ENCODE measurements at regions not wholly inside any gene's neighbourhood (a gene's known extent, or its start where the extent isn't known, plus 50 kb on each side); places are given as distances from the start of the nearest gene placed in this dataset.

- DNase-seq, result no peak
- Mint-ChIP-seq H3K4me3 (no peak overlapping the region), H3K4me1 (peaks cover 5% of the 10 kb centered on the region), H3K27ac (no peak overlapping the region), H3K27me3 (ENCODE audit: low read depth, poor library complexity) (peaks cover 5% of the 10 kb centered on the region), H3K36me3 (ENCODE audit: low read depth) (peaks cover 15% of the 10 kb centered on the region), H3K9me3 (peaks cover 25% of the 10 kb centered on the region)
- TF ChIP-seq CTCF (IDR thresholded peaks at IDR 0.05), result no peak
Measured at GRCh38 chr21:28789523-28789922, 203.2 kb downstream of the LTN1 start.

- H3K4me1 Mint-ChIP-seq, result peaks cover 5% of the 10 kb centered on the region
- peaks cover 15% of the 10 kb centered on the region for H3K36me3 Mint-ChIP-seq (ENCODE audit: low read depth)
- no peaks in the 10 kb centered on the region for H3K27me3 Mint-ChIP-seq (ENCODE audit: low read depth, poor library complexity)
- H3K9me3 Mint-ChIP-seq, result peaks cover 26% of the 10 kb centered on the region
- no peak for DNase-seq
- H3K4me3 Mint-ChIP-seq, result no peak overlapping the region
- TF ChIP-seq CTCF (IDR thresholded peaks at IDR 0.05), result no peak
- H3K27ac Mint-ChIP-seq, result no peak overlapping the region
Measured at GRCh38 chr21:28788030-28788429, 204.6 kb downstream of the LTN1 start.

- no peak for TF ChIP-seq CTCF (IDR thresholded peaks at IDR 0.05)
- Mint-ChIP-seq H3K9me3 (peaks cover 26% of the 10 kb centered on the region), H3K27ac (no peak overlapping the region), H3K4me3 (no peak overlapping the region), H3K36me3 (ENCODE audit: low read depth) (peaks cover 15% of the 10 kb centered on the region), H3K27me3 (ENCODE audit: low read depth, poor library complexity) (no peaks in the 10 kb centered on the region), H3K4me1 (peaks cover 5% of the 10 kb centered on the region)
- no peak for DNase-seq
Measured at GRCh38 chr21:28783641-28784185, 209.0 kb downstream of the LTN1 start.

GRCh38 chr21:28781602-28782276, 210.9 kb downstream of the LTN1 start:
- peaks cover 17% of the 10 kb centered on the region for H3K9me3 Mint-ChIP-seq
- no peaks in the 10 kb centered on the region for H3K27me3 Mint-ChIP-seq (ENCODE audit: low read depth, poor library complexity)
- no peak for DNase-seq
- H3K36me3 Mint-ChIP-seq (ENCODE audit: low read depth), result peaks cover 15% of the 10 kb centered on the region
- no peak overlapping the region for H3K27ac Mint-ChIP-seq
- no peaks in the 10 kb centered on the region for H3K4me1 Mint-ChIP-seq
- no peak for TF ChIP-seq CTCF (IDR thresholded peaks at IDR 0.05)
- H3K4me3 Mint-ChIP-seq, result no peak overlapping the region

GRCh38 chr21:28779914-28780313, 212.8 kb downstream of the LTN1 start:
- no peak overlapping the region for H3K4me3 Mint-ChIP-seq
- H3K9me3 Mint-ChIP-seq, result peaks cover 4% of the 10 kb centered on the region
- H3K27me3 Mint-ChIP-seq (ENCODE audit: low read depth, poor library complexity), result no peaks in the 10 kb centered on the region
- DNase-seq, result no peak
- no peaks in the 10 kb centered on the region for H3K4me1 Mint-ChIP-seq
- no peak for TF ChIP-seq CTCF (IDR thresholded peaks at IDR 0.05)
- peaks cover 3% of the 10 kb centered on the region for H3K36me3 Mint-ChIP-seq (ENCODE audit: low read depth)
- H3K27ac Mint-ChIP-seq, result no peak overlapping the region

GRCh38 chr21:28776251-28776650, 216.4 kb downstream of the LTN1 start:
- H3K27ac Mint-ChIP-seq, result no peak overlapping the region
- no peak for TF ChIP-seq CTCF (IDR thresholded peaks at IDR 0.05)
- no peaks in the 10 kb centered on the region for H3K9me3 Mint-ChIP-seq
- no peaks in the 10 kb centered on the region for H3K36me3 Mint-ChIP-seq (ENCODE audit: low read depth)
- no peak overlapping the region for H3K4me3 Mint-ChIP-seq
- DNase-seq, result no peak
- H3K4me1 Mint-ChIP-seq, result no peaks in the 10 kb centered on the region
- peaks cover 5% of the 10 kb centered on the region for H3K27me3 Mint-ChIP-seq (ENCODE audit: low read depth, poor library complexity)

Measured in nephron progenitor cell (in vitro differentiated cells).